Activated effector memory CD4-positive, alpha-beta T cell treated with Interleukin-2 at 50 U/mL for 16 hours (primary cell): ENCODE measurements at regions not wholly inside any gene's neighbourhood (a gene's known extent, or its start where the extent isn't known, plus 50 kb on each side); places are given as distances from the start of the nearest gene placed in this dataset.
"Not testable (repeated sequence)": the region's sequence is repeated elsewhere in the genome, so short reads cannot be mapped to it uniquely, and the experiment has no call there.

Source experiments
- DNase-seq: peaks from one replicate; pipeline ENCODE4 v3.0.0-alpha.2; 2020

DNA sequence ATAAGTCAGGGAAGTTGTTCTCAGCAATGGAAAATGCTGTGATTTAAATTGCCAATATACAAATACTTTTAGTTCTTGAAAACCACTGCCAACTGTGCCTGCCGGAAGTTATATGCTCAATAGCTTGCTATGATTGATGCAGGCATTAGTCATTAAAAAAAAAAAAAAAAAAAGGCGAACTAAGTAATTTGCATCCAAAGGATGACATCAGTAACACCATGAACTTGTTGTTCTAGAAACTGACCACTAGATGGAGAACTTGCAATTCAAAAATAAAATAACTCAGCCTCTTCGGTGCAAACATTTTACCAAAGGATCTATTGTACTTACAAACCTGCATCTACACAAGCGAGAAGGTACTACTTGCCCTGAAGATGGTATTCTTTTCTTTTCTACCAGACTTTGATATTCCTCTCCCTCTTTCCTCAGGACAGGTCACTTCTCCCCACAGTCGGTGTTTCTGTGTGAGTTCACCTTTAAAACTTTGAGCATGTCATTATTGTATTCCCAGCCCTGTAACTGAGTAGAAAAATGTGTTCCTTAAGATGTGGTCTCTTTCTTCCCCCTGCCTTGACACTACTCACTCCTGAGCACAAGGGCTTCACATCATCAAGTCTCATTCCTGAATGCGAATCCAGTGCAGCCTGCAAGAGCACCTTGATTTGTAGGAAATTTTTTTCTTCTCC lies 115.0 kb upstream of the VEPH1 start:
- DNase-seq: no peak

DNA sequence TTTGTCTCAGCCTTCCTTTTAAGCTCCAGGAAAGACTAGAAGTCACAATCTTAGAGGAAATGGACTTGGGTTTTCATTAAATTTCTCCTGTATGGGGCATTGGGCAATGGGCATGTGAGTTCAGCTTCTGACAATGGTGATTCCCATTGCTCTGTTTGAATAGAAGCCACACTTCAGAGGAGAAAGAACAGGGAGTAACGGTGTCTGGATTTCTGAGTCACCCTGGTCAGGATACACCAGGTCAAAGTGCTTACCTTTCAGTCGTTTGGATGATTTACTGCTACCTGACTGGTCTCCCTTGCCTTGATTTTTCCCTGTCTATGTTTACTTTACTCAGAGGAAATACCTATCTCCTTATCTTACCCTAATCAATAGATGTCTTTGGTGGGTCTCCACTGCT lies 111.7 kb upstream of the VEPH1 start:
- DNase-seq: no peak

DNA sequence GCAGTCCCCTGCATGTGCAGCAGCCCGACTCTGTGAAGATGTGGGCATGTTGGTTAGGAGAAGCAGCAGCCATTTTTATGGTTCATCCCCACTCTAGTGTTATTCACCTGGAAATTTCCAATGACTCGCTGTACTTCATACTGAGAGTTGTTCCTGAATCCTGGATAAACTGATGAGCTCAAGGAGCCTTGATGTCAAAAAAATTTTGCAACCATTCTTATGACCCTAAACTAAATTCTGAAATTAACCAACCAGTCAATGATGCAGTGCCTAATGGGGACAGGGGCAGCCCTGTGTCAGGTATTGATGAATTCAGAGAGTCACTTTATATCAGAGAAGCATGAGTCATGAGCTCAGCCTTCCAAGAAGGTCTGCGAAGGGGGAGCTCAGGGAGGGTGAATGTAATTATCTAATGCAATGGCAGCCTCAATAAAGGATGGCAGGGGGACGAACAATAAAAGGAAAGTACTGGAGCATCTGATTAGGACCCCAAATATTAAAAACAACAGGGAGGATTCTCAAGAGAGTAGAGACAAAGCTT lies 108.4 kb upstream of the VEPH1 start:
- DNase-seq: no peak

DNA sequence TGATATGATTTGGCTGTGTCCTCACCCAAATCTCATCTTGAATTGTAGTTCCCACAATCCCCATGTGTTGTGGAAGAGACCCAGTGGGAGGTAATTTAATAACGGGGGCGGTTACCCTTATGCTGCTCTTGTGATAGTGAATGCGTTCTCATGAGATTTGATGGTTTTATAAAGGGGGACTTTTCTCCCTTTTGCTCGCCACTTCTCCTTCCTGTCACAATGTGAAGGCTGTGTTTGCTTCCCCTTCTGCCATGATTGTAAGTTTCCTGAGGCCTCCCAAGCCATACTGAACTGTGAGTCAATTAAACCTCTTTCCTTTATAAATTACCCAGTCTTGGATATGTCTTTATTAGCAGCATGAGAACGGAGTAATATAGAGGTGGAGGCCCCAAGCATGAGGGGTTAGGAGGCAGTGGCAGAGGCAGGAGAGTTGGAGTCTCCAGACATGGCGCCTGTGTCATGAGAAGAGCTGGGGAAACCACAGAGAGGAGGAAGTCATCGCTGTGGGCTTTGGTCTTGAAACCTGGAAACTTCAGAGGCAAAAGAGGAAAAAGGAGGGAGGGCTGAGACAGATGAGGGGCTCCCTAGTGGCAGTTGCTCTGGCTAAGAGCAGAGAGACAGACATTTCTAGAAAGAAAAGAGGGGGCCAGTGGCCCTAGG lies 107.8 kb upstream of the VEPH1 start:
- no peak for DNase-seq

DNA sequence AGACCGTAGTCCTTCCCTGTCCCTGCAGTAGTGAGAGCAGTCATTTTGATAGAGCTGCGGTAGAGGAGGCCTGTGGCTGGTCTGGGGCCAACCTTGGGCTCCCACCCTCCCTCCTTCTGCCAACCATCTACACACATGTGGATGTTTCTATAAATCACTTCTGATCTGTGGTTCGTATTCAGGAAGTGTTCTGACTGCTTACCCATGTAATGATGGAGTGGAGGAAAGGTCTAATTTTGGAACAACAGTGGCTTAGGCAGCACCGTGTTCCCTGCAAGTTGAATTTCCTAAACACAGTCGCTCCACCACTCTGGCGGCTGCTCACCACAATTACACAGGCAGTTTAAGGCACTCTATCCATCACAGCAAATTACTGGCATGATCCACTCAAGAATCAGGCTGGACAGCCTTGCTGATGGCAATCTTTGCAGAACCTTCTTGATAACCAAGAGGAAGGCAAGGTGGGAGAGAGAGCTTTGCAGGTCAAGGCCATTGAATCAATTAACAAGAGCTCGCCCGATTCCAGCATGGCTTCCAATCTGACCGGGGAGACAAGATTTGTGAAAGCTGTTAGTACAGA lies 104.7 kb upstream of the VEPH1 start:
- DNase-seq: no peak

DNA sequence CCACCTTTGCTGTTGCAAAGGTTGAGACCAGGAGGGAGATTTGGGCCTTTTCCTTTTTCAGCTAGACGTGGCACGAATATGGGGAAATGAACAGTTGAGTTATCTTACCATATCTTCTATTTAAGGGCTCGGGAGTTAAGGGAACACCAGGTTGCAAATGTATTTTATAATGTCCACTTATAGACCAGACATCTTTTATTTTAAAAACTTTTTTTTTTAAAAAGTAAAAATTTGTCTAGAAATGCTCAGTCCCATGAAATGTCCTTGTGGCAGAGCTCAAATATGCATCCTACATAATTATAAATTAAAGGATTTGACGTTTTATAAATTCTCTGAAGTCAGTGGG lies 103.6 kb upstream of the VEPH1 start:
- no peak for DNase-seq

DNA sequence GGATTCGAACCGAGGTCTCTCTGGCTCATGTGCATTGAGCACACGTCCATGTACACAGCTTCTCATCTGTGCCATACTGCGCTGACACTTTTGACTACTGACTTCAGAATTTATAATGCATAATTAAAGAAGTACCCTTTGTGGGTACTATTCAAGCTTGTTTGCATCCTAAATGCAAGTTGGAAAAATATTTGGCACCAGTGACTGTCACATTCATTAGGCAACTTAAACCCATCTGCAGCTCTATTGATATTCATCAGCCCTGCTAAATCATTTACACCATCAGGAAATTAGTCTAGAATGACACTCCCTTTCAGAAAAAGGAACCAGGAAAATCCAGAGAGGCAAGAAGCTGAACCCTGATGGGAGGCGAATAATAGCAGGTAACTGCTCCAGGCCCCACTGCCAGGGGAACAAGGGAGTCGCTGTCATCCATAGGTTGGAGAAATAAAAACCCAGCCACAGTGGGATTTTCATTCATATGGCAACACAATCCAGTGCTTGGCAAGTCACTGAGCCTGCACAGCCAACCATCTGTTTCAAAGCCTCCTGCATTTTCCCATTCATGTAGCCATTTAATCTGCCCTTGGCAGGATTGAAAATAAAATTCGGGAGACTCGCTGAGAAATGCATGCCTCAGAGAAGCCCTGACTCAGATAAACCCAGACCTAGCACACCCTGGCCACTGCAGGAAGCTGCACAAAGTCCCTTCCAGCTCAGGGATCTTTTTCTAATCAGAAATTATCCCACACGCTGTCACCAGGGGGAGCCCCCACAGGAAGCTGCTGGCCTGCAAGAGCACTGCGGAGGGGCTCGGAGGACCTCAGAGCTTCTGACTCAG lies 103.0 kb upstream of the VEPH1 start:
- DNase-seq: peak; percentile 38

DNA sequence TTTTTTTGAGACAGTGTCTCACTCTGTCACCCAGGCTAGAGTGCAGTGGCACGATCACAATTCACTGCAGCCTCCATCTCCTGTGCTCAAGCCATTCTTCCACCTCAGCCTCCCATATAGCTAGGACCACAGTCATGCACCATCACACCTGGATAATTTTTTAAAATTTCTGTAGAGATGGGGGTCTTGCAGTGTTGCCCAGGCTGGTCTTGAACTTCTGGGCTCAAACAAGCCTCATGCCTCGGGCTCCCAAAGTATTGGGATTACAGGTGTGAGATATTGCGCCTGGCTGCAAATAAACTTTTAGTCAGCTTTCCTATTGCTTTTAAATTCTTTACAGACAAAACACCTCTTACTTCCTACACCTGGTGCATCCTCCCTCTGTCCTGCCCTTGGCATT lies 102.1 kb upstream of the VEPH1 start:
- no peak for DNase-seq

DNA sequence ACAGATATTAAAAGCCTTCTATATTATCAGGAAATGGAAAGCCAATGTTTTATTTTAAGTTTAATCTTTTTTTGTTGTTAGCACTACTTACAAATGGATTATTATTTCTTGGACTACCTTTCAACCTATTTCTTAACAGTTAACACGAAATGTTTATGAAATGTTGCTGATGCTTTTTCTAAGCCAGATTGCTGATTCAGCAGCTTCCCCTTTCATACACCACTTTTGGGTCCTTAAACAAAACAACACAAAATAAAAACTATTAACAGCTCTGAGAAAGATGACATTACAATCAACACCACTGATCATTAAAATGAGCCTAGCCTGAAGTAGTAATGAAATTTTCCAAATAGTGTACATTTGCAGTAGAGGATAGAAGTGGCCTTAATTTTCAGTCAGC lies 99.2 kb upstream of the VEPH1 start:
- DNase-seq: no peak

DNA sequence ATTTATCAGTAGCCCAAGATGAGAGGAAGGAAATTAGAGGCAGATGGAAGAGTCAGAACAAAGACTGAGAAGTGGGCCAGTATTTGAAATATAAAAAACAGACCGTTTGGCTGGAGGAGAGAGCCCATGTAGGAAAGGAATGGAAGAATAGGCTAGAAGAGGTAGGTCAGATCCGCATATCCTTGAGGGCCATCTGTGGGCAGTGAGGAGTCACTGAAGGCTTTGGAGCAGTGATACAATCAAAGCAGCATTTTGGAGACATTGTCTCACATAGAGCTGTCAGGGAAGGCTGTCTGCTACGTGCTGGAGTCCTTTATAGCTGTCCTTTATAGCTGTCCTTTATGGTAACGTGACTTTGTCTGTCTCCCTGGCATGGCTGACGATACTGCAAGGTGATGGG lies 92.0 kb upstream of the VEPH1 start:
- no peak for DNase-seq

DNA sequence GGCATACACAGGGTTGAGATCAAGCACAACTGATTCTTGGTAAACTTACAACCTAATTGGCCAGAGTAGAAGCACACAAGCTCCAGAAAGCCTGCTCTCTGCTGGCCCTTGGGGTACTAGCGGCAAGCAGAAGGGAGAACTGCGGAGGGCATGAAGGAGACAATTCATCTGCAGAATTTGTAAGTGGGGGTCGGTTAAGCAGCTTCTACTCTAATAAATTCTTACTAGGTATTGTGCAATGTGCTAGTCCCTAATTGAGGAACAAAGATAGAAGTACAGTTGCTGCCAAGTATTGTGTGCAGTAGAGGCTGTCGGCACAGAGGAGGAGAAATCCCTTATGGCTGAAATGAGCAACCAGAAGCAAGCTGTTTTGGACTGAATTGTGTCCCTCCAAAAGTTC lies 91.2 kb upstream of the VEPH1 start:
- no peak for DNase-seq

DNA sequence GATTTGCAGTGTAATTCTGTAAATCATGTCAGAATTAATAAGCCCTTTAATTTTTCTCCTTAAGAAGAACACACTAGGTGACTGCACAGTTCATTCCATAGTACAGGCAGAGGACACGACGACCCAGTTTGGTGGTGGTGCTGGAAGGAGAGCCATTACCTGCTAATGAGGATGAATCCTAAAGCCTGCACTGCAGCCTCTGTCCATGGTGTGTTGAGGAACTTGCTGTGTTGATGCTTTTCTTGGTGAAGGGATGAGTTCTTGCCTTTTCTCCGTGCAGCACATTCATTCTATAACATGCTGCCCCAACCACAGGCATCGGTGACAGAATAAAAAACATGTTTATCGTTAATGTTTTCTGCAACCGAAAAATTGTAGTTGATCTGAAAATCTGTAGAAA lies 89.6 kb upstream of the VEPH1 start:
- DNase-seq: no peak

DNA sequence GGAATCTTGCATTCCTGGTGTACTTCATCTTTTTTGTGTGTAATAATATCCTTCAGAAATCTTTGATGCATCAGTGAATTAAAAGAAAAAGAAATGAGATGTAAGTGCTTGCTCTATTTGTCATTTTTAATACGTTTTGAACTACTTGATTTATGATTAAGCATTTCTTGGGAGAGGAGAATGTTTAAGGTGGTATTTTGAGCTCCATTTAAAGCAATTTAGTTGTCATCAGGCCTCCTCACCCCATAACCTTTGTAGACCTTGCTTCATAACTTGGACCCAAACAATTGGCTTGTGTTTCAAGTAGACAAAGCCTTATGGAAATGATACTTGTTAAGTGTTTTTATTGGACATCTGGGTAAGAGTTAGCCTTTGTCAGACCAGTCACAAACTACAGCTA lies 87.1 kb upstream of the VEPH1 start:
- no peak for DNase-seq

DNA sequence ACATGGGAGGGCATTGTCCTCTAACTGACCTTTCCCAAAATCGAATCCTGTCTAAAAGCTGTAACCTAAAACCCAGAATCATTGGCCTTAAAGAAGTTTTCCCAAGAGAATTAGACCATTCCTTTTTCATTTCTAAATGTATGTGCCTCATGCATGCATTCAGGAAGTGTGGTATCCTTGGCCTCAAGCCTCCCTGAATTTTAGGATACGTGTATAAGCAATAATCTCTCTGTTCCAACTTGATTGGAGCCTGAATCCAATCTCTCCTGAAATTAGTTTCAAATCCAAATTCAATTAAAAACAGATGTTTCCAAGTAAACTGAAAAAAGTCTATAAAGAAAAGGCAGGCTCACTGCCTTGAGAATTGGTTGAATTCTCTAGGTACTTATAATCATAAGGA lies 86.0 kb upstream of the VEPH1 start:
- DNase-seq: no peak

DNA sequence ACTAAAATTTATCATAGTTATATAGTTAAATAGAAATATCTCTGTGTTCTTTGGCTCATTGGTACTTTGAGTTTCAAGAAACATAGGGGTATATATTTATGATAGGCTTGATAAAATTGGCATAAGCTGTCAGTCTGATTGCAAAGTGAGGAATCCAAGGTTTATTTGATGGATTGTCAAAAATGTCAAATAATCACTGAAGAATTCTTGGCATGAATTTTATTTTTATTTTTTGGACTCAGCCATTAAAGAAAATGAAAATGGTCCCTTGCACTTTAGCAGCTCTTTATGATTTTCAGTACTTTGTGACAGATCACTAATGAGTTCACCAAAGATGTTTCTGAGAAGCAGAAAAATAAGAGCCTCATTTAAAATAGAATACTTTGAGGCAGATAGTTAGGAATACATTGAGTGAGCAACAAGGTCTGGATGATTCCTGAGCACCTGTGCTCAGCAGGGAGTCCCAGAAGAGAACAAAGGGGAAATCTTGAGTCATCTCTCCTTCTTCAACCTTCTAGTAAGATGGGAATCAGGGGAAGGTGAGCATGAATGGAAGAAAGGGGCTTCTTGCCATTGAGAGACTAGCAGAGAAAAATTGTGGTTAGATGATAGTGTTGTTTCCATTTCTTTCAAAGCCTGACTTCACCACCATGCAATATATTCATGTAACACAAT lies 85.3 kb upstream of the VEPH1 start:
- no peak for DNase-seq

DNA sequence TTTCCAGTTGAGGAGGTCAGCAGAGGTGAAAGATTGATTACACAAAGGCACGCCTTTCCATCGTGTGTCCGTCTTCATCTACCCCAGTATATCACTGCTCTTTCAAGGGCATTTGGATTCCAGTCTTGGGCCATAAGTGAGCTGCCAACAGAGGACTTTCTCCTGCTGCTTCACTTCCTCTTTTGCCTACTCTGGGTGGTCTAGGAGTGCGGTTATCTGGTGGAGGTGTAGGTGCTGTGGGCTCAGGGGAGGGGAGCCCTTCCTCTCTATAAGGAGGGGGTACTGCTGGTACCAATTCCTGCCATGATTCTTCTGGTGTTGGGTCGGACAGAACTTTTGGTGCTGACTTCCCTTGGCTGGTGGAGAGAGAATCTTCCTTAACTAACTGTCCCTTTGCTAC lies 83.1 kb upstream of the VEPH1 start:
- DNase-seq: no peak

DNA sequence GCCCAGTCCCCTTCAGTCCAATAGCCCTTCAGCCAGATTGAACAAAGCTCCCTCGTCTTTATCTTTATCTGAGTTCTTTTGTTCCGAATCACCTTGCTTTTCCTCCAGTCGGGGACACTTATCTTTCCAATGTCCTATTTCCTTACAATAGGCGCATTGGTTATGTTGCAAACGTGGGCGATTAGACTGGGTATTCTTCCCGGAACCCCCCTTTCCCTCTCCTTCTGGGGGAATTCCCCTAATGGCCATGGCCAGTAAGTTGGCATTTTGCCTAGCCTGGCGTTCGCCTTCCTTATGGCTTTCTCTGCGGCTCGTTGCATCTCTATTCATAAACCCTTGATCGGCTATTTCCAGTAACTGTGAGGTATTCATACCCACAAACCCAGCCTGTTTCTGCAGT lies 82.2 kb upstream of the VEPH1 start:
- no peak for DNase-seq

DNA sequence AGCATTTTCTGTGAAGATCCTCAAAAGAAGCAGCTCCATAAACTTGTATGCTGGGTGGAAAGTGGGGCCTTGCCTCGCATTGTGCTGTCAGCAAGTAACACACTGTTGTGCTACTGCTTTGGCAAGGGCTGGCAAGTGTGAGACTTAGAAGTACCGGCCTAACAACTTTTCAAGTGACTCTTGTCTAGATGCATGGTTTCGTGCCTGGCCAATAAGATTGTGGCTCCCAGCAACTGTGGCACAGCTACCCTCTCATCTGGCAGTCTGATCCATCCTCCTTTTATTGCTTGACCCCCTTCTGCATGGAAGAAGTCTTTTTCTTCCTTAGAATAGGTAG lies 79.4 kb upstream of the VEPH1 start:
- DNase-seq: no peak

DNA sequence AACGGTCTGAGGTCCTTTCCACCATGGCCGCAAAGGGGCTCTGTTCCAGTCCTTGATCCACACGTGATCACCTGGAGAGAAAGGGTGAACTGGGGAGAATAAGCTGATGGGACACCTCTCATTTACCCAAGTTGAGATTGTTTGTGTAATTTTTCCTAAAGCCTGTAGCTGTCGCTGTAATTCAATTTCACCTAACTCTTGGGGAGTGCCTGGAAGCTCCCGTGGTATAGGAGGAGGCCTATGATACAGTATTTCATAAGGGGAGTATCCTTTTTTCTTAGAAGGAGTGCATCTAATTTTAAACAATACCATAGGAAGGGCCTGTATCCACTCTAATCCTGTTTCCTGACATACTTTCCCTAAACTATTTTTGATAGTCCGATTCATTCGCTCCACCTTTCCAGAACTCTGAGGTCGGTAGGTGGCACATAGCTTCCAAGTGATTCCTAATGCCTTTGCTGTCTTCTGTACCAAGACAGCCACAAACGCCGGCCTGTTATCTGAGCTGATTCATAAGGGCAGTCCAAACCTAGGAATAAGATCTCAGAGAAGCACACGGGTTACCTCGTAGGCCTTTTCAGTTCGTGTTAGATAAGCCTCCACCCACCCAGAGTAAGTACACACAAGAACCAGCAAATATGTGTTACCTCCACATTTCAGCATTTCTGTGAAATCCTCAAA lies 78.9 kb upstream of the VEPH1 start:
- not testable (repeated sequence) for DNase-seq

DNA sequence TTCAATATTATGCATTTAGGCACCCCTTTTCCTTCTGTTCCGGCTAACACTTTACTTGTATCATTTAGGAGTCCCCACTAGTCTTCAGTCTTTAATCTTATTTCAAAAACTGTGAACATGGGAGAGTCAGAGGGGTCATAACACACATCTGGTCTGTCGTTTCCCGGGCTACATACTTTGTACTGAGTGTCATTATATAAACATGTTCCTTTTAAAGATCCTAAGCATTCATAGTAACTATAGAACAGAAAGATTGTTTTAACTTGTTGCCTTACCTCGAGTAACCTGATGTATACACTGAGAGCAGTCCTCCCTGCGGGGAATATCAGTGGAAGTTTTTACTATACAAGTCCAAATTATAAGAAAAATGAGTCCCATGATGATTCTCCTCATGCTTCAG lies 78.2 kb upstream of the VEPH1 start:
- no peak for DNase-seq

DNA sequence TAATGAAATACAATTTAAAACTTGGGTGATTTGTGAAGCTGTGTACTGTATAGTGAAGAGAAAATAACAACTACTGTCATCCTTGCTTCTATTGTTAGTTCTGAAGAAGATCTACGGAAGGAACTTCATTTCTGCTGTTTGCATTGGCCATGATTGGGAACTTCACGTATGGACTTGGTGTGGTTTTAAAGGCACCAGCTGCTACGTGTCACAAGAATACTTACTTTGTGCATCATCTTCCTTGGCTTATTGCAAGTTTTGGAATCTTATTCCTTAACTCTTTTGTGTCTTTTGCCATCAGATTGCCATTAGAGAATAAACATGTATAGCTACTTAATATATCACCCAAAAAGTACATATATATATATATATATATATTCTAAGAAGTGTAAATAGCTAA lies 75.0 kb upstream of the VEPH1 start:
- DNase-seq: no peak

DNA sequence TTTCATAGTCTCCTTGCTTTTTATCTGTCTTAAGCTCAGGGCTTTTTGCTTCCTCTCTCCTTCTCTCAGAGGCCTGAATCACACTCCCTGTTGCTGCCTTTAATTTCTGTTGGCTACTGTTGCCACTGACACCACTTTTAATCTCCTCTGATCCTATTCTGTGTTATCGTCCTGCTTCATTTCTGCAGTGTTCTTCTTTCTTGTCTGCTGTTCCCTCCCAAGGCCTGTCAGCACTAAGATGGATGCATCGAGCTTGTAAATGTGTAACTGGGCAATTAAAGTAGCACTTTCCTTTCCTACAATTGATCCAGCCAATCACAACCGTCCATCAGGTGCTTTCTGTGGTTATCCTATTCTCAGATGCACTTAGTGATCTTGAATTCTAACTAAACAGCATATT lies 71.3 kb upstream of the VEPH1 start:
- no peak for DNase-seq
